ENCODE measurements at regions not wholly inside any gene's neighbourhood (a gene's known extent, or its start where the extent isn't known, plus 50 kb on each side); places are given as distances from the start of the nearest gene placed in this dataset.

- peaks cover 3% of the 10 kb centered on the region for H3K27me3 Mint-ChIP-seq
Measured at GRCh38 chr2:217316743-217317142, 456.9 kb upstream of the TNP1 start.

GRCh38 chr2:217314021-217314460, 454.2 kb upstream of the TNP1 start:
- CTCF ChIA-PET = no interaction called here
- peaks cover 13% of the 10 kb centered on the region for H3K4me1 Mint-ChIP-seq
- H3K36me3 Mint-ChIP-seq = no peaks in the 10 kb centered on the region
- H3K27me3 Mint-ChIP-seq = peaks cover 3% of the 10 kb centered on the region
- peaks cover 3% of the 10 kb centered on the region for H3K9me3 Mint-ChIP-seq
- no peak for DNase-seq
- H3K27ac Mint-ChIP-seq = no peak overlapping the region
- H3K4me3 Mint-ChIP-seq = no peak overlapping the region

More at GRCh38 chr2:217316743-217317142, 456.9 kb upstream of the TNP1 start:
- Mint-ChIP-seq H3K27ac (no peak overlapping the region), H3K4me1 (peaks cover 13% of the 10 kb centered on the region), H3K4me3 (no peak overlapping the region), H3K9me3 (peaks cover 1% of the 10 kb centered on the region), H3K36me3 (no peaks in the 10 kb centered on the region)
- CTCF ChIA-PET = no interaction called here
- DNase-seq = no peak

GRCh38 chr2:217313386-217313785, 453.5 kb upstream of the TNP1 start:
- CTCF ChIA-PET = no interaction called here
- Mint-ChIP-seq H3K4me3 (no peak overlapping the region), H3K36me3 (no peaks in the 10 kb centered on the region), H3K27me3 (peaks cover 3% of the 10 kb centered on the region), H3K27ac (no peak overlapping the region), H3K9me3 (peaks cover 3% of the 10 kb centered on the region), H3K4me1 (peaks cover 13% of the 10 kb centered on the region)
- no peak for DNase-seq

- Mint-ChIP-seq H3K27ac (no peak overlapping the region), H3K27me3 (no peaks in the 10 kb centered on the region), H3K9me3 (peaks cover 2% of the 10 kb centered on the region), H3K4me1 (no peaks in the 10 kb centered on the region), H3K36me3 (no peaks in the 10 kb centered on the region), H3K4me3 (no peak overlapping the region)
- CTCF ChIA-PET = no interaction called here
- DNase-seq = no peak
Measured at GRCh38 chr2:217309056-217309455, 449.2 kb upstream of the TNP1 start.

GRCh38 chr2:217307023-217307422, 447.2 kb upstream of the TNP1 start:
- Mint-ChIP-seq H3K4me3 (no peak overlapping the region), H3K27ac (no peak overlapping the region), H3K4me1 (no peaks in the 10 kb centered on the region), H3K36me3 (no peaks in the 10 kb centered on the region), H3K9me3 (peaks cover 2% of the 10 kb centered on the region), H3K27me3 (no peaks in the 10 kb centered on the region)
- CTCF ChIA-PET = no interaction called here
- no peak for DNase-seq

GRCh38 chr2:217305882-217306281, 446.0 kb upstream of the TNP1 start:
- Mint-ChIP-seq H3K36me3 (no peaks in the 10 kb centered on the region), H3K9me3 (peaks cover 2% of the 10 kb centered on the region), H3K4me1 (no peaks in the 10 kb centered on the region), H3K27me3 (no peaks in the 10 kb centered on the region), H3K4me3 (no peak overlapping the region), H3K27ac (no peak overlapping the region)
- no peak for DNase-seq
- CTCF ChIA-PET = no interaction called here

- no peaks in the 10 kb centered on the region for H3K36me3 Mint-ChIP-seq
- no peak overlapping the region for H3K27ac Mint-ChIP-seq
- CTCF ChIA-PET = no interaction called here
Measured at GRCh38 chr2:217304582-217304981, 444.7 kb upstream of the TNP1 start.

GRCh38 chr2:217302856-217303255, 443.0 kb upstream of the TNP1 start:
- H3K9me3 Mint-ChIP-seq = no peaks in the 10 kb centered on the region
- CTCF ChIA-PET = no interaction called here
- no peak for DNase-seq
- no peaks in the 10 kb centered on the region for H3K4me1 Mint-ChIP-seq
- H3K36me3 Mint-ChIP-seq = no peaks in the 10 kb centered on the region
- H3K4me3 Mint-ChIP-seq = no peak overlapping the region
- H3K27ac Mint-ChIP-seq = no peak overlapping the region
- no peaks in the 10 kb centered on the region for H3K27me3 Mint-ChIP-seq

More at GRCh38 chr2:217304582-217304981, 444.7 kb upstream of the TNP1 start:
- no peak for DNase-seq
- Mint-ChIP-seq H3K9me3 (no peaks in the 10 kb centered on the region), H3K4me3 (no peak overlapping the region), H3K4me1 (no peaks in the 10 kb centered on the region), H3K27me3 (no peaks in the 10 kb centered on the region)

- Mint-ChIP-seq H3K27ac (no peak overlapping the region), H3K27me3 (no peaks in the 10 kb centered on the region), H3K36me3 (no peaks in the 10 kb centered on the region), H3K4me1 (no peaks in the 10 kb centered on the region), H3K4me3 (no peak overlapping the region), H3K9me3 (peaks cover 2% of the 10 kb centered on the region)
- CTCF ChIA-PET = no interaction called here
- no peak for DNase-seq
Measured at GRCh38 chr2:217301142-217301925, 441.5 kb upstream of the TNP1 start.

GRCh38 chr2:217299590-217299989, 439.7 kb upstream of the TNP1 start:
- H3K4me3 Mint-ChIP-seq = no peak overlapping the region
- no peak overlapping the region for H3K27ac Mint-ChIP-seq
- H3K27me3 Mint-ChIP-seq = no peaks in the 10 kb centered on the region
- H3K9me3 Mint-ChIP-seq = peaks cover 2% of the 10 kb centered on the region
- no peaks in the 10 kb centered on the region for H3K4me1 Mint-ChIP-seq
- no peak for DNase-seq
- H3K36me3 Mint-ChIP-seq = no peaks in the 10 kb centered on the region
- CTCF ChIA-PET = no interaction called here

- no peaks in the 10 kb centered on the region for H3K4me1 Mint-ChIP-seq
- H3K27me3 Mint-ChIP-seq = no peaks in the 10 kb centered on the region
- H3K4me3 Mint-ChIP-seq = no peak overlapping the region
- no peaks in the 10 kb centered on the region for H3K36me3 Mint-ChIP-seq
- peaks cover 2% of the 10 kb centered on the region for H3K9me3 Mint-ChIP-seq
- CTCF ChIA-PET = no interaction called here
- H3K27ac Mint-ChIP-seq = no peak overlapping the region
- DNase-seq = no peak
Measured at GRCh38 chr2:217297096-217297495, 437.2 kb upstream of the TNP1 start.

- CTCF ChIA-PET = no interaction called here
- Mint-ChIP-seq H3K27me3 (no peaks in the 10 kb centered on the region), H3K4me1 (no peaks in the 10 kb centered on the region)
Measured at GRCh38 chr2:217294818-217295217, 435.0 kb upstream of the TNP1 start.

GRCh38 chr2:217294211-217294610, 434.3 kb upstream of the TNP1 start:
- Mint-ChIP-seq H3K27ac (no peak overlapping the region), H3K4me1 (no peaks in the 10 kb centered on the region), H3K4me3 (no peak overlapping the region), H3K9me3 (peaks cover 2% of the 10 kb centered on the region), H3K36me3 (no peaks in the 10 kb centered on the region), H3K27me3 (no peaks in the 10 kb centered on the region)
- CTCF ChIA-PET = no interaction called here
- no peak for DNase-seq

More at GRCh38 chr2:217294818-217295217, 435.0 kb upstream of the TNP1 start:
- no peak for DNase-seq
- H3K36me3 Mint-ChIP-seq = no peaks in the 10 kb centered on the region
- H3K4me3 Mint-ChIP-seq = no peak overlapping the region
- no peak overlapping the region for H3K27ac Mint-ChIP-seq
- peaks cover 2% of the 10 kb centered on the region for H3K9me3 Mint-ChIP-seq

GRCh38 chr2:217293607-217294006, 433.7 kb upstream of the TNP1 start:
- no peak for DNase-seq
- no peak overlapping the region for H3K4me3 Mint-ChIP-seq
- no peaks in the 10 kb centered on the region for H3K4me1 Mint-ChIP-seq
- CTCF ChIA-PET = no interaction called here
- no peak overlapping the region for H3K27ac Mint-ChIP-seq
- no peaks in the 10 kb centered on the region for H3K36me3 Mint-ChIP-seq
- H3K27me3 Mint-ChIP-seq = no peaks in the 10 kb centered on the region
- H3K9me3 Mint-ChIP-seq = peaks cover 2% of the 10 kb centered on the region

- Mint-ChIP-seq H3K4me3 (no peak overlapping the region), H3K9me3 (peaks cover 2% of the 10 kb centered on the region), H3K4me1 (no peaks in the 10 kb centered on the region), H3K27ac (no peak overlapping the region), H3K36me3 (no peaks in the 10 kb centered on the region), H3K27me3 (no peaks in the 10 kb centered on the region)
- CTCF ChIA-PET = no interaction called here
- no peak for DNase-seq
Measured at GRCh38 chr2:217293046-217293445, 433.2 kb upstream of the TNP1 start.

All from activated naive CD4-positive, alpha-beta T cell treated with anti-CD3 and anti-CD28 coated beads, Interleukin-2, amount 10 ng/mL, durations not matched to agents 7 days and 5 days (primary cell).